ENCODE measurements at regions not wholly inside any gene's neighbourhood (a gene's known extent, or its start where the extent isn't known, plus 50 kb on each side); places are given as distances from the start of the nearest gene placed in this dataset.

GRCh38 chr18:22499421-22499820 is 81.7 kb upstream of the CTAGE1 start:
- Histone ChIP-seq H2AK5ac (ENCODE audit: low read length) (no peak overlapping the region), H4K8ac (ENCODE audit: low read depth, low read length) (no peak overlapping the region), H3K23ac (ENCODE audit: low read length) (no peak overlapping the region), H2BK120ac (ENCODE audit: insufficient read depth, low read length, poor library complexity) (no peak overlapping the region), H3K79me1 (ENCODE audit: low read length) (no peaks in the 10 kb centered on the region), H2BK12ac (ENCODE audit: low read length) (no peak overlapping the region), H2AFZ (ENCODE audit: insufficient read depth, low read length, poor library complexity) (no peak overlapping the region), H2BK5ac (ENCODE audit: low read depth, low read length, poor library complexity) (no peak overlapping the region), H3K14ac (ENCODE audit: low read length) (no peak overlapping the region), H3K4me1 (ENCODE audit: control insufficient read depth in 1 of 2, insufficient read depth in 2 of 2, low read length in 2 of 2) (no peaks in the 10 kb centered on the region), H3K27ac (ENCODE audit: low read depth, low read length) (no peak overlapping the region), H3K4ac (ENCODE audit: low read depth, low read length) (no peak overlapping the region), H3K9me3 (ENCODE audit: insufficient read depth, low read depth, low read length) (no peaks in the 10 kb centered on the region), H3K36me3 (ENCODE audit: control insufficient read depth in 1 of 2, insufficient read depth in 2 of 2, low read length in 2 of 2) (no peaks in the 10 kb centered on the region), H4K12ac (ENCODE audit: low read depth, low read length) (no peak overlapping the region), H4K91ac (ENCODE audit: low read depth, low read length) (no peak overlapping the region), H3K18ac (ENCODE audit: low read length) (no peak overlapping the region), H3K9ac (ENCODE audit: low read length) (no peak overlapping the region), H3K4me3 (ENCODE audit: low read depth, low read length) (no peak overlapping the region), H3K4me2 (ENCODE audit: low read length) (no peak overlapping the region), H3K27me3 (ENCODE audit: insufficient read depth, low read length) (no peaks in the 10 kb centered on the region), H3K79me2 (ENCODE audit: control insufficient read depth, insufficient read depth, low read length, poor library complexity) (no peaks in the 10 kb centered on the region)
- DNase-seq: no peak

GRCh38 chr18:22503803-22504202 is 86.1 kb upstream of the CTAGE1 start:
- no peaks in the 10 kb centered on the region for H3K4me1 ChIP-seq (ENCODE audit: control insufficient read depth in 1 of 2, insufficient read depth in 2 of 2, low read length in 2 of 2)
- H3K9ac ChIP-seq (ENCODE audit: low read length): no peak overlapping the region
- no peak overlapping the region for H4K8ac ChIP-seq (ENCODE audit: low read depth, low read length)
- H3K36me3 ChIP-seq (ENCODE audit: control insufficient read depth in 1 of 2, insufficient read depth in 2 of 2, low read length in 2 of 2): no peaks in the 10 kb centered on the region
- no peaks in the 10 kb centered on the region for H3K27me3 ChIP-seq (ENCODE audit: insufficient read depth, low read length)
- no peak overlapping the region for H3K27ac ChIP-seq (ENCODE audit: low read depth, low read length)
- H3K23ac ChIP-seq (ENCODE audit: low read length): no peak overlapping the region
- H4K12ac ChIP-seq (ENCODE audit: low read depth, low read length): no peak overlapping the region
- H3K14ac ChIP-seq (ENCODE audit: low read length): no peak overlapping the region
- no CpG with 5 or more reads among the region's 3 CpGs for WGBS (ENCODE audit: extremely low coverage, insufficient coverage, insufficient read length)
- H2BK120ac ChIP-seq (ENCODE audit: insufficient read depth, low read length, poor library complexity): no peak overlapping the region
- DNase-seq: no peak
- H3K4me3 ChIP-seq (ENCODE audit: low read depth, low read length): no peak overlapping the region
- H3K4me2 ChIP-seq (ENCODE audit: low read length): no peak overlapping the region
- H2AFZ ChIP-seq (ENCODE audit: insufficient read depth, low read length, poor library complexity): no peak overlapping the region
- no peaks in the 10 kb centered on the region for H3K9me3 ChIP-seq (ENCODE audit: insufficient read depth, low read depth, low read length)
- H3K79me2 ChIP-seq (ENCODE audit: control insufficient read depth, insufficient read depth, low read length, poor library complexity): no peaks in the 10 kb centered on the region
- no peaks in the 10 kb centered on the region for H3K79me1 ChIP-seq (ENCODE audit: low read length)
- no peak overlapping the region for H3K18ac ChIP-seq (ENCODE audit: low read length)
- no peak overlapping the region for H2AK5ac ChIP-seq (ENCODE audit: low read length)
- H2BK5ac ChIP-seq (ENCODE audit: low read depth, low read length, poor library complexity): no peak overlapping the region
- H2BK12ac ChIP-seq (ENCODE audit: low read length): no peak overlapping the region
- H4K91ac ChIP-seq (ENCODE audit: low read depth, low read length): no peak overlapping the region
- no peak overlapping the region for H3K4ac ChIP-seq (ENCODE audit: low read depth, low read length)

GRCh38 chr18:22504251-22505030 is 86.7 kb upstream of the CTAGE1 start:
- H3K79me2 ChIP-seq (ENCODE audit: control insufficient read depth, insufficient read depth, low read length, poor library complexity): no peaks in the 10 kb centered on the region
- no peaks in the 10 kb centered on the region for H3K27me3 ChIP-seq (ENCODE audit: insufficient read depth, low read length)
- H3K4ac ChIP-seq (ENCODE audit: low read depth, low read length): no peak overlapping the region
- no peaks in the 10 kb centered on the region for H3K79me1 ChIP-seq (ENCODE audit: low read length)
- no CpG with 5 or more reads among the region's 2 CpGs for WGBS (ENCODE audit: extremely low coverage, insufficient coverage, insufficient read length)
- no peak overlapping the region for H2BK12ac ChIP-seq (ENCODE audit: low read length)
- no peaks in the 10 kb centered on the region for H3K36me3 ChIP-seq (ENCODE audit: control insufficient read depth in 1 of 2, insufficient read depth in 2 of 2, low read length in 2 of 2)
- no peak overlapping the region for H2AFZ ChIP-seq (ENCODE audit: insufficient read depth, low read length, poor library complexity)
- H3K4me1 ChIP-seq (ENCODE audit: control insufficient read depth in 1 of 2, insufficient read depth in 2 of 2, low read length in 2 of 2): no peaks in the 10 kb centered on the region
- no peak for DNase-seq
- no peak overlapping the region for H3K23ac ChIP-seq (ENCODE audit: low read length)
- H3K4me3 ChIP-seq (ENCODE audit: low read depth, low read length): no peak overlapping the region
- H3K9me3 ChIP-seq (ENCODE audit: insufficient read depth, low read depth, low read length): no peaks in the 10 kb centered on the region
- H3K18ac ChIP-seq (ENCODE audit: low read length): no peak overlapping the region
- no peak overlapping the region for H2BK120ac ChIP-seq (ENCODE audit: insufficient read depth, low read length, poor library complexity)
- no peak overlapping the region for H3K14ac ChIP-seq (ENCODE audit: low read length)
- no peak overlapping the region for H2AK5ac ChIP-seq (ENCODE audit: low read length)
- H4K12ac ChIP-seq (ENCODE audit: low read depth, low read length): no peak overlapping the region
- H4K8ac ChIP-seq (ENCODE audit: low read depth, low read length): no peak overlapping the region
- H3K9ac ChIP-seq (ENCODE audit: low read length): no peak overlapping the region
- H3K27ac ChIP-seq (ENCODE audit: low read depth, low read length): no peak overlapping the region
- no peak overlapping the region for H3K4me2 ChIP-seq (ENCODE audit: low read length)
- no peak overlapping the region for H4K91ac ChIP-seq (ENCODE audit: low read depth, low read length)
- H2BK5ac ChIP-seq (ENCODE audit: low read depth, low read length, poor library complexity): no peak overlapping the region

- H3K23ac ChIP-seq (ENCODE audit: low read length): no peak overlapping the region
- H4K12ac ChIP-seq (ENCODE audit: low read depth, low read length): no peak overlapping the region
- H3K27ac ChIP-seq (ENCODE audit: low read depth, low read length): no peak overlapping the region
- H3K79me2 ChIP-seq (ENCODE audit: control insufficient read depth, insufficient read depth, low read length, poor library complexity): no peaks in the 10 kb centered on the region
- no peaks in the 10 kb centered on the region for H3K36me3 ChIP-seq (ENCODE audit: control insufficient read depth in 1 of 2, insufficient read depth in 2 of 2, low read length in 2 of 2)
- no peak overlapping the region for H3K9ac ChIP-seq (ENCODE audit: low read length)
- H3K4me1 ChIP-seq (ENCODE audit: control insufficient read depth in 1 of 2, insufficient read depth in 2 of 2, low read length in 2 of 2): no peaks in the 10 kb centered on the region
- no peak overlapping the region for H2AK5ac ChIP-seq (ENCODE audit: low read length)
- no peak overlapping the region for H2BK5ac ChIP-seq (ENCODE audit: low read depth, low read length, poor library complexity)
- H3K14ac ChIP-seq (ENCODE audit: low read length): no peak overlapping the region
- WGBS (ENCODE audit: extremely low coverage, insufficient coverage, insufficient read length): no CpG with 5 or more reads among the region's 1 CpG
- no peak overlapping the region for H4K91ac ChIP-seq (ENCODE audit: low read depth, low read length)
- H3K18ac ChIP-seq (ENCODE audit: low read length): no peak overlapping the region
- no peak for DNase-seq
- no peaks in the 10 kb centered on the region for H3K9me3 ChIP-seq (ENCODE audit: insufficient read depth, low read depth, low read length)
- H3K4me2 ChIP-seq (ENCODE audit: low read length): no peak overlapping the region
- no peak overlapping the region for H4K8ac ChIP-seq (ENCODE audit: low read depth, low read length)
- H3K79me1 ChIP-seq (ENCODE audit: low read length): no peaks in the 10 kb centered on the region
- H2BK120ac ChIP-seq (ENCODE audit: insufficient read depth, low read length, poor library complexity): no peak overlapping the region
- H3K27me3 ChIP-seq (ENCODE audit: insufficient read depth, low read length): no peaks in the 10 kb centered on the region
- no peak overlapping the region for H2BK12ac ChIP-seq (ENCODE audit: low read length)
- H3K4ac ChIP-seq (ENCODE audit: low read depth, low read length): no peak overlapping the region
- H3K4me3 ChIP-seq (ENCODE audit: low read depth, low read length): no peak overlapping the region
- H2AFZ ChIP-seq (ENCODE audit: insufficient read depth, low read length, poor library complexity): no peak overlapping the region
Measured at GRCh38 chr18:22505141-22505591, 87.5 kb upstream of the CTAGE1 start.

All from trophoblast cell (in vitro differentiated cells and primary cell).